Panc1 (cell line): ENCODE measurements at regions not wholly inside any gene's neighbourhood (a gene's known extent, or its start where the extent isn't known, plus 50 kb on each side); places are given as distances from the start of the nearest gene placed in this dataset.

Source experiments
- CTCF ChIP-seq: fragments of 450-650 bp; IDR thresholded peaks from 2 replicates; pipeline ENCODE4 v1.5.1; 2017; ENCODE audit warnings: mild to moderate bottlenecking
- POLR2AphosphoS5 ChIP-seq: IDR thresholded peaks from 2 replicates; pipeline ENCODE4 v1.6.1; 2012; ENCODE audit warnings: mild to moderate bottlenecking, low read depth, low read length, moderate library complexity
- REST ChIP-seq, 2 experiments: IDR thresholded peaks; 2 replicates each; pipeline ENCODE4 v1.6.1; 2011 to 2012; ENCODE audit warnings: low read depth in 2 of 2, control low read depth in 1 of 2, low read length in 1 of 2, mild to moderate bottlenecking in 1 of 2, moderate library complexity in 1 of 2; ENCODE audit not compliant: insufficient read depth in 1 of 2
- SIN3A ChIP-seq: IDR thresholded peaks from 2 replicates; pipeline ENCODE4 v1.6.1; 2012; ENCODE audit warnings: low read depth, mild to moderate bottlenecking, low read length, moderate library complexity, borderline replicate concordance; ENCODE audit not compliant: insufficient read depth

GRCh38 chr1:193884848-193885558 lies 698.6 kb upstream of the B3GALT2 start:
- TF ChIP-seq REST (IDR thresholded peaks at IDR 0.05; ENCODE audit: insufficient read depth in 1 of 2, low read depth in 2 of 2, low read length in 1 of 2), result no peak
- TF ChIP-seq CTCF, result no peak
- no peak for TF ChIP-seq POLR2AphosphoS5
- no peak for TF ChIP-seq SIN3A
